A549 (cell line): ENCODE measurements at regions not wholly inside any gene's neighbourhood (a gene's known extent, or its start where the extent isn't known, plus 50 kb on each side); places are given as distances from the start of the nearest gene placed in this dataset.

Experiments used
- ATAC-seq, 2 experiments: fragments of 200-7000 bp in 1 of 2; fragments of >200 bp in 1 of 2; cut with Nextera tagmentation in 1 of 2; cut with Tn5 transposase in 1 of 2; 3 replicates each; pipeline versions ENCODE4 v1.8.0 to v1.9.1; 2018 to 2020; ENCODE audit warnings: mild to moderate bottlenecking in 1 of 2, moderate library complexity in 1 of 2
- CTCF ChIA-PET: fragments of 300-600 bp; sonication (Branson Sonifier 250); formaldehyde crosslinking; extraction: SDS; loops from one replicate; lab custom pipeline; 2021; ENCODE audit warnings: antibody characterized with exemption, inconsistent platforms; lab: Yijun Ruan, JAX
- POLR2A ChIA-PET: fragments of 350-600 bp; formaldehyde crosslinking; extraction: SDS; loops from one replicate; lab custom pipeline; 2021; ENCODE audit warnings: antibody characterized with exemption, inconsistent platforms; lab: Yijun Ruan, JAX
- DNase-seq, 2 experiments: peaks; one replicate each; pipeline versions ENCODE4 v3.0.0 to v3.0.0-alpha.2; 2011 to 2016; ENCODE audit warnings: low read depth in 1 of 2, low spot score in 1 of 2
- FAIRE-seq: peaks from 2 replicates; lab custom pipeline; 2011; peaks lifted over from hg19 to GRCh38; lab: Jason Lieb, UNC
- H3K27ac ChIP-seq, 2 experiments: fragments of >200 bp; sonication (Bioruptor Twin); formaldehyde crosslinking; 3 replicates each; pipeline ENCODE4 v1.5.1; 2016 to 2017
- H3K4me1 ChIP-seq: fragments of >200 bp; sonication (Bioruptor Twin); formaldehyde crosslinking; 3 replicates; pipeline ENCODE4 v1.6.1; 2016
- H3K4me2 ChIP-seq: fragments of >200 bp; sonication (Bioruptor Twin); formaldehyde crosslinking; 3 replicates; pipeline ENCODE4 v1.6.1; 2016
- H3K4me3 ChIP-seq: fragments of >200 bp; sonication (Bioruptor Twin); formaldehyde crosslinking; 3 replicates; pipeline ENCODE4 v1.5.1; 2016
- H3K9me3 ChIP-seq: fragments of >200 bp; sonication (Bioruptor Twin); formaldehyde crosslinking; 3 replicates; pipeline ENCODE4 v1.6.1; 2016
- BCL3 ChIP-seq: fragments of >200 bp; sonication (Bioruptor Twin); formaldehyde crosslinking; IDR thresholded peaks from 3 replicates; pipeline ENCODE4 v1.6.1; 2016
- CBX2 ChIP-seq: fragments of 200-600 bp; sonication (generic); IDR thresholded peaks from 2 replicates; pipeline ENCODE4 v1.6.1; 2016; ENCODE audit warnings: low read depth, mild to moderate bottlenecking, borderline replicate concordance
- CEBPB ChIP-seq, 2 experiments: fragments of >200 bp in 1 of 2; sonication (Bioruptor Twin) in 1 of 2; formaldehyde crosslinking in 1 of 2; IDR thresholded peaks; 2 replicates each; pipeline ENCODE4 v1.6.1; 2012 to 2016
- CHD2 ChIP-seq: fragments of 150-350 bp; IDR thresholded peaks from 2 replicates; pipeline ENCODE4 v1.6.1; 2014; ENCODE audit warnings: low read length; ENCODE audit not compliant: partially characterized antibody
- CHD4 ChIP-seq: fragments of 200-600 bp; sonication (generic); IDR thresholded peaks from 2 replicates; pipeline ENCODE4 v1.6.1; 2016; ENCODE audit warnings: antibody characterized with exemption, mild to moderate bottlenecking, borderline replicate concordance
- EP300 ChIP-seq, 2 experiments: fragments of >200 bp; sonication (Bioruptor Twin); formaldehyde crosslinking; IDR thresholded peaks; 2 replicates in 1 of 2; 3 replicates in 1 of 2; pipeline ENCODE4 v1.6.1; 2016 to 2017
- ESRRA ChIP-seq: fragments of 150-350 bp; IDR thresholded peaks from 2 replicates; pipeline ENCODE4 v1.6.1; 2014; ENCODE audit warnings: mild to moderate bottlenecking, low read length, borderline replicate concordance
- FOSL2 ChIP-seq, 2 experiments: fragments of 450-650 bp in 1 of 2; fragments of >200 bp in 1 of 2; sonication (Bioruptor Twin) in 1 of 2; formaldehyde crosslinking; IDR thresholded peaks; 2 replicates each; pipeline versions ENCODE4 v1.5.0 to v1.6.1; 2016 to 2020; ENCODE audit warnings: mild to moderate bottlenecking in 1 of 2, moderate library complexity in 1 of 2
- FOXS1 ChIP-seq: fragments of 250-450 bp; sonication (Bioruptor Pico); IDR thresholded peaks from 2 replicates; pipeline ENCODE4 v1.5.0; 2020; ENCODE audit warnings: mild to moderate bottlenecking, moderate library complexity
- HEYL ChIP-seq: fragments of 250-450 bp; sonication (Bioruptor Pico); IDR thresholded peaks from 2 replicates; pipeline ENCODE4 v1.8.0; 2021; ENCODE audit warnings: mild to moderate bottlenecking, moderate library complexity
- JUN ChIP-seq, 2 experiments: fragments of >200 bp; sonication (Bioruptor Twin); formaldehyde crosslinking; IDR thresholded peaks; 2 replicates in 1 of 2; 3 replicates in 1 of 2; pipeline ENCODE4 v1.6.1; 2016 to 2017
- KDM1A ChIP-seq: fragments of 200-600 bp; sonication (generic); IDR thresholded peaks from 2 replicates; pipeline ENCODE4 v1.6.1; 2016; ENCODE audit warnings: low read depth, mild to moderate bottlenecking
- KDM5A ChIP-seq: fragments of 200-600 bp; sonication (generic); IDR thresholded peaks from 2 replicates; pipeline ENCODE4 v1.6.1; 2016; ENCODE audit warnings: antibody characterized with exemption, mild to moderate bottlenecking
- MAFK ChIP-seq: fragments of 450-650 bp; IDR thresholded peaks from 2 replicates; pipeline ENCODE4 v1.6.1; 2014; ENCODE audit not compliant: partially characterized antibody
- NFE2L2 ChIP-seq: fragments of 150-350 bp; conservative IDR thresholded peaks from 2 replicates; pipeline ENCODE4 v1.6.1; 2014; ENCODE audit warnings: low read length
- PBX3 ChIP-seq: IDR thresholded peaks from 2 replicates; pipeline ENCODE4 v1.6.1; 2012
- PHF8 ChIP-seq: fragments of 200-600 bp; sonication (generic); IDR thresholded peaks from 2 replicates; pipeline ENCODE4 v1.6.1; 2016; ENCODE audit warnings: low read depth, mild to moderate bottlenecking, antibody characterized with exemption, moderate library complexity, borderline replicate concordance
- POLR2A ChIP-seq: IDR thresholded peaks from 2 replicates; pipeline ENCODE4 v1.6.1; 2012; ENCODE audit warnings: mild to moderate bottlenecking, low read length
- RARB ChIP-seq: fragments of 250-450 bp; sonication (Bioruptor Pico); IDR thresholded peaks from 2 replicates; pipeline ENCODE4 v1.8.0; 2021; ENCODE audit warnings: mild to moderate bottlenecking, moderate library complexity
- RCOR1 ChIP-seq: fragments of 150-350 bp; IDR thresholded peaks from 2 replicates; pipeline ENCODE4 v1.6.1; 2014; ENCODE audit warnings: antibody characterized with exemption, low read length, low read depth
- REST ChIP-seq: fragments of 200-600 bp; sonication (generic); IDR thresholded peaks from 2 replicates; pipeline ENCODE4 v1.6.1; 2016; ENCODE audit warnings: antibody characterized with exemption, mild to moderate bottlenecking, moderate library complexity
- RNF2 ChIP-seq: fragments of 200-600 bp; sonication (generic); IDR thresholded peaks from 2 replicates; pipeline ENCODE4 v1.6.1; 2016; ENCODE audit warnings: low read depth, mild to moderate bottlenecking, antibody characterized with exemption, moderate library complexity, borderline replicate concordance
- SMC3 ChIP-seq: fragments of >200 bp; sonication (Bioruptor Twin); formaldehyde crosslinking; IDR thresholded peaks from 3 replicates; pipeline ENCODE4 v1.6.1; 2018; ENCODE audit warnings: inconsistent platforms
- SREBF2 ChIP-seq: fragments of 450-650 bp; IDR thresholded peaks from 2 replicates; pipeline ENCODE4 v1.6.1; 2014; ENCODE audit warnings: mild to moderate bottlenecking, moderate library complexity
- ZC3H11A ChIP-seq: fragments of 450-650 bp; IDR thresholded peaks from 2 replicates; pipeline ENCODE4 v1.6.1; 2014; ENCODE audit warnings: antibody characterized with exemption, mild to moderate bottlenecking
- ZFP36 ChIP-seq: fragments of 450-650 bp; IDR thresholded peaks from 2 replicates; pipeline ENCODE4 v1.6.1; 2014; ENCODE audit warnings: borderline replicate concordance; ENCODE audit not compliant: partially characterized antibody
- ZNF302 ChIP-seq: fragments of 250-450 bp; sonication (Bioruptor Pico); IDR thresholded peaks from 2 replicates; pipeline ENCODE4 v1.9.0; 2021; ENCODE audit warnings: inconsistent platforms, mild to moderate bottlenecking, moderate library complexity
- WGBS: methylation state at CpG from one replicate; pipeline ENCODE4 v1.1.6; 2017; ENCODE audit errors: missing lambda C conversion rate; 5-methylcytosine and 5-hydroxymethylcytosine counted together

GRCh38 chr10:78570633-78571235 lies 498.0 kb upstream of the ZMIZ1 start:
- ChIA-PET POLR2A (no interaction called here), CTCF (no interaction called here)
- Histone ChIP-seq H3K4me2 (no peak overlapping the region), H3K27ac (no peak overlapping the region), H3K4me3 (no peak overlapping the region), H3K9me3 (no peaks in the 10 kb centered on the region), H3K4me1 (no peaks in the 10 kb centered on the region)
- FAIRE-seq (no peak), ATAC-seq (no peak), DNase-seq (no peak)
- no peak for TF ChIP-seq KDM5A
- no peak for TF ChIP-seq SREBF2
- no peak for TF ChIP-seq ESRRA
- no peak for TF ChIP-seq JUN (IDR thresholded peaks at IDR 0.05)
- TF ChIP-seq SMC3: no peak
- no peak for TF ChIP-seq RCOR1
- no peak for TF ChIP-seq ZFP36
- no peak for TF ChIP-seq PBX3
- TF ChIP-seq CEBPB (IDR thresholded peaks at IDR 0.05): no peak
- TF ChIP-seq CBX2: no peak
- no peak for TF ChIP-seq RNF2
- no peak for TF ChIP-seq POLR2A
- no peak for TF ChIP-seq CHD4
- TF ChIP-seq REST: no peak
- TF ChIP-seq ZC3H11A: no peak
- TF ChIP-seq EP300 (IDR thresholded peaks at IDR 0.05): no peak
- WGBS: 64% methylated on average over 7 of the region's 7 CpGs

GRCh38 chr10:78571286-78571685 lies 497.5 kb upstream of the ZMIZ1 start:
- no peak overlapping the region for H3K27ac ChIP-seq
- CTCF ChIA-PET: no interaction called here
- WGBS: 73% methylated on average over 7 of the region's 7 CpGs
- FAIRE-seq: no peak
- no peak overlapping the region for H3K4me3 ChIP-seq
- DNase-seq: no peak
- no peaks in the 10 kb centered on the region for H3K9me3 ChIP-seq
- no peaks in the 10 kb centered on the region for H3K4me1 ChIP-seq
- POLR2A ChIA-PET: no interaction called here
- no peak for ATAC-seq
- no peak overlapping the region for H3K4me2 ChIP-seq
- no peak for TF ChIP-seq REST
- no peak for TF ChIP-seq ZNF302 (CRISPR knock-in tag)
- TF ChIP-seq KDM1A: no peak
- no peak for TF ChIP-seq PHF8
- TF ChIP-seq FOXS1: no peak
- TF ChIP-seq PBX3: no peak
- TF ChIP-seq MAFK: no peak
- TF ChIP-seq ZC3H11A: no peak
- TF ChIP-seq RARB (CRISPR knock-in tag): no peak
- no peak for TF ChIP-seq FOSL2 (IDR thresholded peaks at IDR 0.05)
- no peak for TF ChIP-seq FOSL2 (CRISPR knock-in tag; IDR thresholded peaks at IDR 0.05)
- no peak for TF ChIP-seq BCL3
- TF ChIP-seq NFE2L2: no peak
- no peak for TF ChIP-seq HEYL (CRISPR knock-in tag)
- TF ChIP-seq POLR2A: no peak
- no peak for TF ChIP-seq CHD4
- TF ChIP-seq CHD2: no peak
